ENCODE measurements at regions not wholly inside any gene's neighbourhood (a gene's known extent, or its start where the extent isn't known, plus 50 kb on each side); places are given as distances from the start of the nearest gene placed in this dataset.

- TF ChIP-seq ZHX2 (IDR thresholded peaks at IDR 0.05; ENCODE audit: low read depth) (no peak), ZHX2 (CRISPR knock-in tag; IDR thresholded peaks at IDR 0.05; ENCODE audit: borderline replicate concordance) (no peak), YEATS4 (CRISPR knock-in tag; IDR thresholded peaks at IDR 0.05; ENCODE audit: borderline replicate concordance) (no peak), TGIF2 (CRISPR knock-in tag; IDR thresholded peaks at IDR 0.05) (no peak)
- no peak overlapping the region for H3K9ac ChIP-seq (ENCODE audit: insufficient read depth, low read depth, low read length)
- no TSS peak for BruUV-seq (replicated peaks)
- no peaks in the 10 kb centered on the region for H3K4me1 ChIP-seq (ENCODE audit: insufficient read depth, low read length)
- no peaks in the 10 kb centered on the region for H4K20me1 ChIP-seq (ENCODE audit: insufficient read depth, low read length)
- no peaks in the 10 kb centered on the region for H3K27me3 ChIP-seq (ENCODE audit: control insufficient read depth in 1 of 2, insufficient read depth in 2 of 2, low read length in 2 of 2)
- ChIA-PET CTCF (ENCODE audit: low intra/inter-chr PET ratio, low total read pairs) (no interaction called here), POLR2A (no interaction called here)
- no peak overlapping the region for H3K27ac ChIP-seq (ENCODE audit: extremely low read length, insufficient read depth, low read length)
- no peaks in the 10 kb centered on the region for H3K36me3 ChIP-seq (replicated peaks in 1 of 2; ENCODE audit: control insufficient read depth in 1 of 2, insufficient read depth in 2 of 2, low read length in 2 of 2)
- no peak overlapping the region for H3K4me3 ChIP-seq (replicated peaks in 1 of 3; ENCODE audit: insufficient read depth in 1 of 3, low read depth in 2 of 3, low read length in 3 of 3)
- H3K9me3 ChIP-seq (ENCODE audit: low read length) = peaks cover 84% of the 10 kb centered on the region
- DNase-seq (ENCODE audit: low spot score) (no peak), ATAC-seq (no peak), FAIRE-seq (no peak)
- intact Hi-C loops (cut with micrococcal nuclease; ENCODE audit: unreplicated experiment) = no loop called here
- H2AFZ ChIP-seq (ENCODE audit: low read length) = no peak overlapping the region
- in situ Hi-C loops (cut with HindIII; ENCODE audit: extremely low pct_ligation_motif_present, low pct_unique_long_range_greater_than_20kb) = no loop called here
- no peaks in the 10 kb centered on the region for H3K79me2 ChIP-seq (ENCODE audit: insufficient read depth, low read length)
- no peak overlapping the region for H3K4me2 ChIP-seq (ENCODE audit: low read depth, low read length)
- 6% methylated on average over 3 of the region's 6 CpGs for WGBS (ENCODE audit: low lambda C conversion rate)
Observed at GRCh38 chr11:41826085-41826484, 366.6 kb upstream of the LRRC4C start.
